Adrenal gland (tissue), 9 donors: ENCODE measurements at regions not wholly inside any gene's neighbourhood (a gene's known extent, or its start where the extent isn't known, plus 50 kb on each side); places are given as distances from the start of the nearest gene placed in this dataset.

ENCODE experiments used
- DNase-seq, 7 donors: peaks; one replicate each; pipeline ENCODE4 v3.0.0-alpha.2; 2019 to 2020
- H3K27ac ChIP-seq, 5 donors: fragments of 200-600 bp; sonication (generic) in 4 of 5; 1 replicate in 3 of 5; 2 replicates in 2 of 5; pipeline versions ENCODE4 v1.5.1 to v1.8.0; 2016 to 2020; ENCODE audit warnings: mild to moderate bottlenecking in 1 of 5
- H3K27me3 ChIP-seq: fragments of 200-600 bp; 2 replicates; pipeline ENCODE4 v1.8.0; 2021
- H3K36me3 ChIP-seq, 2 donors: fragments of 200-600 bp; replicated peaks in 1 of 2; 1 replicate in 1 of 2; 2 replicates in 1 of 2; pipeline versions ENCODE4 v1.5.1 to v1.8.0; 2018 to 2022
- H3K4me1 ChIP-seq, 2 donors: fragments of 200-600 bp; replicated peaks in 1 of 2; 1 replicate in 1 of 2; 2 replicates in 1 of 2; pipeline versions ENCODE4 v1.5.1 to v1.8.0; 2018 to 2021
- H3K4me3 ChIP-seq, 4 donors: fragments of 200-600 bp; sonication (generic) in 3 of 4; one replicate each; pipeline ENCODE4 v1.5.1; 2016 to 2018
- H3K9me3 ChIP-seq, 3 donors: fragments of 200-600 bp; sonication (generic) in 1 of 3; replicated peaks in 1 of 3; 1 replicate in 2 of 3; 2 replicates in 1 of 3; pipeline versions ENCODE4 v1.5.1 to v1.8.0; 2016 to 2021
- POLR2A ChIP-seq, 2 donors: fragments of 450-650 bp; IDR thresholded peaks; one replicate each; pipeline ENCODE4 v1.6.1; 2017; ENCODE audit warnings: antibody characterized with exemption in 2 of 2, mild to moderate bottlenecking in 2 of 2, moderate library complexity in 1 of 2
- WGBS, 4 donors: extraction: QIAGEN DNeasy Blood & Tissue Kit in 2 of 4; methylation state at CpG; one replicate each; pipeline versions ENCODE4 v1.1.5 to v1.1.7; 2013 to 2017; 5-methylcytosine and 5-hydroxymethylcytosine counted together
- intact Hi-C, 2 donors: fragments of 100-400 bp; cut with DNase I; formaldehyde crosslinking; loops; one replicate each; pipeline versions ENCODE4 v1.14.1 to v1.15.0; 2022 to 2023
- TF ChIP-seq, protein P1 (sequence below), 6 experiments: fragments of 450-650 bp in 4 of 6; fragments of 200-600 bp in 2 of 6; sonication (generic) in 1 of 6; IDR thresholded peaks; 1 replicate in 5 of 6; 2 replicates in 1 of 6; pipeline versions ENCODE4 v1.5.1 to v1.8.0; 2016 to 2021; ENCODE audit warnings: antibody characterized with exemption in 6 of 6, mild to moderate bottlenecking in 2 of 6, moderate library complexity in 1 of 6
- donor health status: healthy with polysubstance abuse.
- donor health status: Bipolar disorder and iron deficiency.
- donor health status: DM: yes; HTN: yes; CAD: no.
- donor health status: DM: no; HTN: no; CAD: no.
- donor health status: DM: no; HTN: no; CAD: no.

DNA sequence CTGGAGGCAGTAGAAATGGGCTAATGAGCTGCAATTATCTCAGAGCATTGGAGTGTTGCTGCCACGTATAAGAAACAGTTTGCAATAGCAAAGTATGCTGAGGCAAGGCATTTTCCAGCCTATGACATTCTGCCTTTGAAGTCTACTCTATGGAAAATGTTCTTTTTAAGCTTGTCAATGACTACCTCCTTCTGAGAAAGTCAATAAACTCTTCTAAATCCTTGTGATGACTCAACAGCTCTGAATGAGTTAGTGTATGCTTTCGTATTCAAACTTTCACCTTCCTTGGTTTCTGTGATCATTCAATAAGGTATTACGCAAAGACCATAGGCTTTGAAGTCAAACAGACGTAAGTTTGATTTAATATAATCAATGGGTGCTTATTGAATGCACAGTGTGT, 111.2 kb downstream of the CAPZA3 start:
- Histone ChIP-seq H3K27ac (no peak overlapping the region), H3K27me3 (no peaks in the 10 kb centered on the region), H3K4me1 (no peaks in the 10 kb centered on the region), H3K4me3 (no peak overlapping the region), H3K36me3 (no peaks in the 10 kb centered on the region), H3K9me3 (no peaks in the 10 kb centered on the region)
- TF ChIP-seq, protein P1, sequence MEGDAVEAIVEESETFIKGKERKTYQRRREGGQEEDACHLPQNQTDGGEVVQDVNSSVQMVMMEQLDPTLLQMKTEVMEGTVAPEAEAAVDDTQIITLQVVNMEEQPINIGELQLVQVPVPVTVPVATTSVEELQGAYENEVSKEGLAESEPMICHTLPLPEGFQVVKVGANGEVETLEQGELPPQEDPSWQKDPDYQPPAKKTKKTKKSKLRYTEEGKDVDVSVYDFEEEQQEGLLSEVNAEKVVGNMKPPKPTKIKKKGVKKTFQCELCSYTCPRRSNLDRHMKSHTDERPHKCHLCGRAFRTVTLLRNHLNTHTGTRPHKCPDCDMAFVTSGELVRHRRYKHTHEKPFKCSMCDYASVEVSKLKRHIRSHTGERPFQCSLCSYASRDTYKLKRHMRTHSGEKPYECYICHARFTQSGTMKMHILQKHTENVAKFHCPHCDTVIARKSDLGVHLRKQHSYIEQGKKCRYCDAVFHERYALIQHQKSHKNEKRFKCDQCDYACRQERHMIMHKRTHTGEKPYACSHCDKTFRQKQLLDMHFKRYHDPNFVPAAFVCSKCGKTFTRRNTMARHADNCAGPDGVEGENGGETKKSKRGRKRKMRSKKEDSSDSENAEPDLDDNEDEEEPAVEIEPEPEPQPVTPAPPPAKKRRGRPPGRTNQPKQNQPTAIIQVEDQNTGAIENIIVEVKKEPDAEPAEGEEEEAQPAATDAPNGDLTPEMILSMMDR (IDR thresholded peaks at IDR 0.05), result no peak
- no peak for TF ChIP-seq POLR2A (IDR thresholded peaks at IDR 0.05)
- intact Hi-C loops, result no loop called here
- 84 to 93% (median 87%) methylated on average over 4 of the region's 4 CpGs for WGBS, 4 donors
- no peak for DNase-seq

DNA sequence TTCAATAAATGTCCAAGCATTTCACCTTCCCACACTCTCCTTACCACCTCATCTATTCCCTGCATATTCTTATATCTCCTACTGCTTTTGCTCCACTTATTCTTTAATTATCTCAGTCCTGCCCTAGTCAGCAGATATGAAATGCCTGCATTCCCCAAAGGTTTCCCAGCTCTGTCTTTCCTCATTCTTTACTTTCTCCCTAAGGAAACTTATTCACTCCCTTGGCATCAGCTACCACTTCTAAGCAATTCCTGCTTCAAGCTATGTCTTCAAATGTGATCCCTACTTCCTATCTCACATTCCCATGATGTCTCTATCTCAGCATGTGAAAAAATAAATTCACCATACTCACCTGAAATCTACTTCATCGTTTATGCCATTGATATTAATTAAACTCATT, 111.8 kb downstream of the CAPZA3 start:
- H3K9me3 ChIP-seq, result no peaks in the 10 kb centered on the region
- 75 to 90% (median 89%) methylated on average over 1 of the region's 1 CpG for WGBS, 4 donors
- no peak for TF ChIP-seq POLR2A (IDR thresholded peaks at IDR 0.05)
- TF ChIP-seq, protein P1 (IDR thresholded peaks at IDR 0.05), result no peak
- no peak overlapping the region for H3K27ac ChIP-seq
- H3K4me3 ChIP-seq, result no peak overlapping the region
- intact Hi-C loops, result no loop called here
- no peak for DNase-seq
- H3K4me1 ChIP-seq, result no peaks in the 10 kb centered on the region
- no peaks in the 10 kb centered on the region for H3K27me3 ChIP-seq
- no peaks in the 10 kb centered on the region for H3K36me3 ChIP-seq

DNA sequence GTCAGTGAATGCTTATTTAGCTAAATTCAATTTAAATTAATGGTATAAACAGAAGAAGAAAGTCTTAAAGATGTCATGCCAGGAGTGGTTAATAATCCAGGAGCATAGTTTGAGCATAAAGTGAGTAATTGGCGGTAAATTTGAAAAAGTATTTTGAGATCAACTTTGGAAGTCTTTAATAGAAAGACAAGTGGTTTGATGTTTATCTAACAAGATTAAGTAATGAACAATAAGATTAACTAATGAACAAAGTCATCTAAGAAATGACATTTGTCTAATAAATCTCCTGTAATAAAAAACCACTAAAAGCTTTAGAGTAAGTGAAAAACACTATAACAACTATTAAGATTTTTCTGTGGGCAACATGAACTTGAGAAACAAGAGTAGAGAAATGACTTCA, 112.8 kb downstream of the CAPZA3 start:
- 42 to 98% (median 96%) methylated on average over 1 of the region's 1 CpG for WGBS, 4 donors
- TF ChIP-seq, protein P1 (IDR thresholded peaks at IDR 0.05), result no peak
- TF ChIP-seq POLR2A (IDR thresholded peaks at IDR 0.05), result no peak
- no peak for DNase-seq
- intact Hi-C loops, result no loop called here
- Histone ChIP-seq H3K36me3 (no peaks in the 10 kb centered on the region), H3K27ac (no peak overlapping the region), H3K27me3 (no peaks in the 10 kb centered on the region), H3K4me1 (no peaks in the 10 kb centered on the region), H3K4me3 (no peak overlapping the region), H3K9me3 (no peaks in the 10 kb centered on the region)

DNA sequence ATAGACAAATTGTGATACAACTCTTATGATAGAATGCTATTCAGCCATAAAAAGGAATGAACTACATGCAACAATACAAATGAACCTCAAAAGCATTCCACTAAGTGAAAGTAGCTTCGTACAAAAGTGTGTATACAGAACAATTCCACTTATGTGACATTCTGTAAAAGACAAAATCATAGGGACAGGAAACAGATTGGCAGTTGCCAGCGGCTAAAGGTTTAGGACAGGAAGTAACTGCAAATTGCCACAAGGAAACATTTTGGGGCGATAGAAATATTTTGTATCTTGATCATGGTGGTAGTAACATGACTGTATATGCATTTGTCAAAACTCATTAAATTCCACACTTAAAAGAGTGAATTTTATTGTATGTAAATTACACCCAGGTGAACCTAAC, 113.4 kb downstream of the CAPZA3 start:
- Histone ChIP-seq H3K9me3 (no peaks in the 10 kb centered on the region), H3K4me3 (no peak overlapping the region), H3K27ac (no peak overlapping the region), H3K36me3 (no peaks in the 10 kb centered on the region), H3K27me3 (no peaks in the 10 kb centered on the region), H3K4me1 (no peaks in the 10 kb centered on the region)
- WGBS, 4 donors, result 64 to 69% (median 66%) methylated on average over 3 of the region's 3 CpGs
- TF ChIP-seq, protein P1 (IDR thresholded peaks at IDR 0.05), result no peak
- TF ChIP-seq POLR2A (IDR thresholded peaks at IDR 0.05), result no peak
- DNase-seq, result no peak
- intact Hi-C loops, result no loop called here
